HG03025 (cell line): ENCODE measurements at regions not wholly inside any gene's neighbourhood (a gene's known extent, or its start where the extent isn't known, plus 50 kb on each side); places are given as distances from the start of the nearest gene placed in this dataset.

Source experiments
- ATAC-seq: cut with Tn5 transposase; IDR thresholded peaks from one replicate; pipeline ENCODE4 v1.9.1; 2021; ENCODE audit warnings: mild to moderate bottlenecking, moderate library complexity; ENCODE audit not compliant: unreplicated experiment, low FRiP score

GRCh38 chr6:130661077-130661476 lies 166.1 kb upstream of the SMLR1 start:
- no peak for ATAC-seq

DNA sequence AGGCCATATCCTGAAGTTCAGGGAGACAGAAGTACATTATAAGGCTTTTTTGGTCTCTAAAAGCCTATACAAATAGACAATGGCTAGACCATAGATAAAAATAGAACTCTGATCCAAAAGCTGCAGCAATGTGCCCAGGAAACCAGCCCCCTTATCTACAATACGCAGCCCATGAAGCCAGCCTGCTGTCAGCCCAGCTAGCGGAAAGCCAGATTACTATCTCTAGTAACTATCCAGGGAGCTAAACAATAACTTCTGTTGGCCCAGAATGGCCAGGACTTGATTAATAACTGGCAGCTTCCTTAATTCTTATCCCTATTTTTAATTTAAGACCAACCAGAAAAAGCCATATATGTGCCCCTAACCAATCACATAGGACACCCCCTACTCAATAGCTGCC lies 160.4 kb upstream of the SMLR1 start:
- ATAC-seq, result no peak

DNA sequence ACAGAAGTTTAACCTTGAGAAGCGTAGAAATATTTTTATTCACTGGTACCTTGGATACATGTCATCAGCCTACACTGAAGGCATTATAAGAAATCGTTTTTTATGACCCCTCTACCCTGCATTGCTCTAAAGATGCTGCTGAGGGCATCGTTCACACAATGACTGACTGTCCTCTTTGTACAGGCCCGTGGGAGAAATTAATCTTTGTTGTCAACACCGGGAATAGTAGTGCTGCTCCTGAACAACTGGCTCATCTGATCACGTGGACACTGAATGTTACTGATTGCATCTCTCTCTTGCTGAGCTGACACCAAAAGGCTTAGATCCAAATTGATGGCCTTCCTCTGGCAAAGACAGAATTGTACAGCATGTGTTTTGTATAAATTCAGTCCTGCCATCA lies 157.1 kb upstream of the SMLR1 start:
- no peak for ATAC-seq

GRCh38 chr6:130671119-130671518 lies 156.1 kb upstream of the SMLR1 start:
- no peak for ATAC-seq

- ATAC-seq, result no peak
Measured at GRCh38 chr6:130671577-130671976, 155.6 kb upstream of the SMLR1 start.

GRCh38 chr6:130672153-130672552 lies 155.1 kb upstream of the SMLR1 start:
- no peak for ATAC-seq

DNA sequence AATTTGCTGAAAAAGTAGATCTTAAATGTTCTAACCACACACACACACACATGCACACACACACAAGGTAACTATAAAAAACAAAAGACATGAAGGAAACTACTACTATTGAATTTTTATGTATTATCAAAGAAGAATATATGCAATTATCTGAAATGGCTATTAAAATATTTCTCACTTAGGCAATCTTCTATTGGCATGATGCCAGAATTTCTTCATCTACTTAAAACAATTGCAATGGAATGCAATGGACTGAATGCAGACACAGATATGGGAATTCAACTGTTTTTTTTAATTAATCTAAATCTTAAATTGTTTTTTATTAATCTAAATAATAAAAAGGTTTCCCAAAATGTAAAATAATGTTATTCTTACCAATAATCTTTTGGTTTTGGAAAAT lies 152.6 kb upstream of the SMLR1 start:
- no peak for ATAC-seq

DNA sequence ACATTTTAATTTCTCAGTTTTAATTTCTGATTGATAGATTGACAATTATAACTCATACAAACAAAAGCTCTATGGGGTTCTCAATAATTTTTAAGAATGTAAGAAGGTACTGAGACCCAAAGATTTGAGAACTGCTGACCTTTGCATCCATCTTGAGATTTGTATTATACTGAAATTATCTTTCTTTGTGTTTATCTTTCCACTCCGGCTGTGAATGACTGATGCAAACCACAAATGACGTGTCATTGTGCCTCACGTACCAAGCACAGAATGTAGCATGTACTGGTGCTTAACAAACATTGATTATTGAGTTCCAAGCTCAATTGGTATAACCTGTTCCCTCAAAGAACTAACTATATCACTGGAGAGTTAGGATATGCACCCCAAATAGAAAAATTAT lies 152.1 kb upstream of the SMLR1 start:
- ATAC-seq, result no peak

DNA sequence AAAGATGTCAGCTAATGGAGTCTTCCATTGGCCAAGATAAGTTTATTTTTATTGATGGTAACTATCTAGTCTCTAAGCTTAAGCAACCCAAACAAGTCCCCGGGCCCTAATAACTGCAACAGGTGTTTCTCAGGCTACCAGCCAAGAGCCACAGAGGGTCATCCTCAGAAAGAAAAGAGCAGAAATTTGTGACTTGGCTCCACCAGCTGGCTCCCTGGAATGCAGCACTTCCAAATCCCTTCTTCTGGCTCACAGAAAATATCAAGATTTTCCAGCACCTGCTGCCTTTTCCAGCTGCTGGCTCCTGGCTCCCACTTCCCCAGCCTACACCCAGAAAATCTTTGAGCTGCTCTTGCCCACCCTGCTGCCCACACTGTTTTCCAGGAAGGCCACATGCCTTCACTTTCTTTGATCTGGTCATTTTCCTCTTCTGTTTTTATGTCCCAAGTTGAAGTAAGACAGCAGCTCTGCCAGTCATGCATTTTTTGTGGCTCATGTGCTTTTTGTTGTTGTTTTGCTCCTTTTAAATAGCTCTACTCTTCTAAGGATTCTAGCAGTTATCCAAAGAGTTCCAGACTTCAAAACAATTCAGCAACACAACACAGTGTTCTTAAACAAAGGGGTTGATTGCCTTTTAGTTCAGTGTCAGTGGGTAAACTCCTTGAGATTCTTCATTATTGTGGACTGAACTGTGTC lies 151.0 kb upstream of the SMLR1 start:
- ATAC-seq, result no peak

DNA sequence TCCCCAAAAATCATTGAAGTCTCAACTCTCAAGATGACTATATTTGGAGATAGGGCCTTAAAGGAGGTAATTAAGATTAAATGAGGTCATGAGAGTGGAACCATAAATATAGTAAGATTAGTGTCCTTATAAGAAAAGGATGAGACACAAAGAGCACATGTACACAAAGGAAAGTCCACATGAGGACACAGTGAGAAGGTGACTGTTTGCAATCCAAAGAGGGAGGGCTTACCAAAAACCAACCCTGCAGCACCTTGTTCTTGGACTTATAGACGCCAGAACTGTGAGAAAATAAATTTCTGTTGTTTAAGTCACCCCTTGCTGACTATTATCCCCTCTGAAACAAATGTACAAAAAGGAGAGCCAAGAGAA lies 150.4 kb upstream of the SMLR1 start:
- no peak for ATAC-seq

- ATAC-seq, result no peak
Measured at GRCh38 chr6:130677312-130677711, 149.9 kb upstream of the SMLR1 start.

- no peak for ATAC-seq
Measured at GRCh38 chr6:130677766-130678165, 149.4 kb upstream of the SMLR1 start.

GRCh38 chr6:130679684-130680083 lies 147.5 kb upstream of the SMLR1 start:
- no peak for ATAC-seq

GRCh38 chr6:130680116-130680515 lies 147.1 kb upstream of the SMLR1 start:
- ATAC-seq, result no peak

GRCh38 chr6:130681028-130681427 lies 146.2 kb upstream of the SMLR1 start:
- ATAC-seq, result no peak

DNA sequence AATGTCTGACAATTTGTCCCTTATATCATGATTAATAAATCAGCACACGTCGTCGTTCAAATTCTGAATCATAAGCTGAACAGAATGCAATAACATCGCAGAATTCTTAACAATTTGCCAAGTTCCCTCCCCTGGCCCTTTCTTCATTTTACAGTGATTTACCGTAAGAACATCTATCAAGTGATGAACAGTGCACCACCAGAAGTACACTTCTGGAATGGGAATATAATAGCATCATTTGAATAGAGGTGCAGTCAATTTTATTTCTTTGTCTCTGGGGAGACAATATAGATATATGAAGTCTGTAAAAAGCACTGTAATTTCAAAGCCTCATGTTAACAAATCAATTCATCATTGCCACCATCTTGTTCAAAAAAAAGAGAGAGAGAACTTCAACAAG lies 145.1 kb upstream of the SMLR1 start:
- ATAC-seq, result no peak

DNA sequence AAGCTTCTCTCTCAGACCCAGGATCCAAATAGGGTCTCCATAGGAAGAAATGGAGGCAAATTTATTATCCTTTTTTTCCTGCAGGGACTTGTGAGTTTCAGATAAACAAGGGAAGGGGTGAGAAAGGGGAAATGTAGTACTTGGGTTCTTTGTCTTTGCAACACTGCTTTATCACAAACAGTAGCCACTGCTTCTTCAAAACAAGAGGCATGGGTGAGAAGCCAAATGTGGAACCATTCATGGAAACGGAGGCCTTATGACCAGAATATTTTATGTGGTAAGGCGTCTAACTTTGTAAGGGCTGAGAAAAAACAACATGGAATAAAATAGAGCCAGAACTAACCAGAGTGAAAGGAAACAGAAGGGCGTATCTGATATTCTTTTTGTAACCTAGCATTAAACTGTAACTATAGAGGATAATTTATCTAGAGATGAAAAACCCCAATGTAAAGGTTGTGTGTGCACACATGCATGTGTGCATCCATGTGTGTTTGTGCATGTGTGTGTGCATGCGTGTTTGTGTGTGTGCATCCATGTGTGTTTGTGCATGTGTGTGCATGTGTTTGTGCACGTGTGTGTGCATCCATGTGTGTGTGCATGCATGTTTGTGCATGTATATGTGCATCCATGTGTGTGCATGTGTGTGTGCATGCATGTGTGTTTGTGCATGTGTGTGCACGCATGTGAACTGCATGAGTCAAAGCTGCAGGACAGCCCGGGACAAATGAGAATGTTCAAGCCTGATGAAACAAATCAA lies 143.3 kb upstream of the SMLR1 start:
- ATAC-seq, result no peak

- ATAC-seq, result no peak
Measured at GRCh38 chr6:130692659-130693058, 134.5 kb upstream of the SMLR1 start.

DNA sequence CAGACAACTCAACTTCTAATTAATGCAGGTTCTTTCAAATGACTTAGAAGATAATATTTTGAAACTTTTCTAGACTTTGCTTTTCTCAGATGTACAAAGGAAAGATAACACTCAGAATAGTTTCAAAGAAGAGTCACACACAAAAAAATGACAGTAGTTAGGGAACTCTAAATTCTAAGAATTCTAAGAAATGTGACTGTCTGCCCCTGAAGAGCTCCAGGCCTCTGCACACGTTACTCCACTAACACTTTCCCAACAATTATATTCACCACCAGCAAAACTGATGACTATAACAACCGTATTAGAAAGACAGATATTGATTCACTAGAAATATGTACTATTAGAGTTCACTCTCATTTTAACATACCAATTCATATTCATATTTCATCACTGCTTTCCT lies 133.3 kb upstream of the SMLR1 start:
- no peak for ATAC-seq

DNA sequence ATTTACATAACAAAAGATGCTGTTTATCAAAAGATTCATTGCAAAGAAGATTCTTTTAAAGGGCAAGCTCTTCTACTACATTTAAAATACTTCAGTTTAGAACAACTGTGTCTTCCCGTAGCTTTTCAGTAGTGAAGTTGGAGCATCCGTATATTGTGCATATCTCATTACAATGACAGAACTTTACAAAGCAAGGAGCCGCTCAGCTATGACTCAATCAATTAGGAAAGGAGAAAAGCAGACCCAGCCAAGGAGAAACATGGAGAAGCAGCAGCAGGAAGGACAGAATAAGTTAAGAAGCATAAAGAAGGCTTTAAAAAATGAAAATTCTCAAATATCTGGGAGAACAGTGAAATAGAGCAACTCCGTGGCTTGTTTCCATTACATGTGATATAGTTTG lies 132.6 kb upstream of the SMLR1 start:
- ATAC-seq, result no peak

- ATAC-seq, result no peak
Measured at GRCh38 chr6:130696806-130697205, 130.4 kb upstream of the SMLR1 start.

DNA sequence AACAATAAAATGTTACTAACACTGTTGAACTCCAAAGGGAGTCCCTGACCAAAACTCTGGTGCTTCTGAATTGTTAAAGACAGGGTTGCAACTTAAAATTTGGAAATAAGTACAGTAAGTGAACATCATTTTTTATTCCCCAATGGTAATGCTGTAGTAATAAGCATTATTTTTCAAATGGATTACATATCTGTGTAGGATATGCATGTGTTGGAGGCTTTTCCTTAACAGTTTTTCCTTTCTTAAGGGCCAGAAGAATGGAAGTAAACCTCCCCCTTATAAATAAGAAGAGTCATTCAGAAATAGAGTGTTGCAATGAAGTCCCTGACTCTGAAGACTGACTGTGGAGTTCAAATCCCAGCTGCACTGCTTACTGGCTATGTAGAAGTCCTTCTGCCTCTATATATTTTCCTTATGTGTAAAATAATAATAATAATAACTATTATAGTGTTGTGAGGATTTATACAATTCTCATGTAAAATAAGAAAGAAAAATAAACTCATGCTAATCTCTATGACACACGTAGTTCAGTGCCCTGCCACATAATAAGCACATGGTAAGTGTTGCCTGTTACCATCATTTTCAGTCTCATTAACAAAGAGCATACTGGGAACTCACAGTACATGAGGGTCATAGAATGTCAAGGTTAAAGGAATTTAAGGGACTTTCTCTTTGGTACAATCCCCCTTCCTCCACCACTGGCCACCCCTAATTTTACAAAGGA lies 129.8 kb upstream of the SMLR1 start:
- ATAC-seq, result peak; percentile 34
